Astrocyte (in vitro differentiated cells and primary cell): ENCODE measurements at regions not wholly inside any gene's neighbourhood (a gene's known extent, or its start where the extent isn't known, plus 50 kb on each side); places are given as distances from the start of the nearest gene placed in this dataset.

Source experiments
- DNase-seq: peaks from one replicate; pipeline ENCODE4 v3.0.0-alpha.2; 2010; ENCODE audit warnings: low read depth
- FAIRE-seq: peaks from 2 replicates; lab custom pipeline; 2011; peaks lifted over from hg19 to GRCh38; lab: Jason Lieb, UNC
- H2AFZ ChIP-seq: 2 replicates; pipeline ENCODE4 v1.6.0; 2012; ENCODE audit warnings: low read depth, low read length, inconsistent platforms
- H3K27ac ChIP-seq: 2 replicates; pipeline ENCODE4 v1.5.1; 2011; ENCODE audit warnings: low read depth, low read length, inconsistent platforms
- H3K27me3 ChIP-seq: 2 replicates; pipeline ENCODE4 v1.6.0; 2011; ENCODE audit warnings: low read length, inconsistent platforms; ENCODE audit not compliant: insufficient read depth
- H3K36me3 ChIP-seq: 2 replicates; pipeline ENCODE4 v1.5.1; 2011; ENCODE audit warnings: low read length, inconsistent platforms; ENCODE audit not compliant: insufficient read depth
- H3K4me1 ChIP-seq: 2 replicates; pipeline ENCODE4 v1.5.1; 2011; ENCODE audit warnings: low read length, inconsistent platforms; ENCODE audit not compliant: insufficient read depth
- H3K4me2 ChIP-seq: 2 replicates; pipeline ENCODE4 v1.6.0; 2012; ENCODE audit warnings: low read length, inconsistent platforms
- H3K4me3 ChIP-seq: 2 replicates; pipeline ENCODE4 v1.5.1; 2011; ENCODE audit warnings: low read depth, mild to moderate bottlenecking, low read length, inconsistent platforms; ENCODE audit not compliant: insufficient read depth
- H3K79me2 ChIP-seq: 2 replicates; pipeline ENCODE4 v1.6.0; 2012; ENCODE audit warnings: mild to moderate bottlenecking, low read length, inconsistent platforms; ENCODE audit not compliant: insufficient read depth
- H3K9ac ChIP-seq: 2 replicates; pipeline ENCODE4 v1.6.0; 2012; ENCODE audit warnings: mild to moderate bottlenecking, low read length, inconsistent platforms
- H3K9me3 ChIP-seq: 2 replicates; pipeline ENCODE4 v1.5.1; 2012; ENCODE audit warnings: low read depth, mild to moderate bottlenecking, low read length, inconsistent platforms; ENCODE audit not compliant: insufficient read depth
- H4K20me1 ChIP-seq: 2 replicates; pipeline ENCODE4 v1.6.0; 2012; ENCODE audit warnings: low read length, inconsistent platforms; ENCODE audit not compliant: insufficient read depth
- H3K27ac Mint-ChIP-seq: one replicate; pipeline ENCODE4 v1.8.0; 2021; ENCODE audit warnings: mild to moderate bottlenecking, mixed read lengths; ENCODE audit not compliant: unreplicated experiment
- H3K27me3 Mint-ChIP-seq: one replicate; pipeline ENCODE4 v1.8.0; 2021; ENCODE audit warnings: low read depth, mixed read lengths; ENCODE audit not compliant: unreplicated experiment
- H3K36me3 Mint-ChIP-seq: one replicate; pipeline ENCODE4 v1.8.0; 2021; ENCODE audit warnings: low read depth, mixed read lengths; ENCODE audit not compliant: unreplicated experiment
- H3K4me1 Mint-ChIP-seq: one replicate; pipeline ENCODE4 v1.8.0; 2021; ENCODE audit warnings: low read depth, mixed read lengths; ENCODE audit not compliant: unreplicated experiment
- H3K4me3 Mint-ChIP-seq: one replicate; pipeline ENCODE4 v1.8.0; 2021; ENCODE audit warnings: mild to moderate bottlenecking, moderate library complexity, mixed read lengths; ENCODE audit not compliant: unreplicated experiment
- H3K9me3 Mint-ChIP-seq: one replicate; pipeline ENCODE4 v1.8.0; 2021; ENCODE audit warnings: mild to moderate bottlenecking, mixed read lengths; ENCODE audit not compliant: unreplicated experiment
- CTCF ChIP-seq: IDR thresholded peaks from 2 replicates; pipeline ENCODE4 v1.5.1; 2011; ENCODE audit warnings: low read depth, mild to moderate bottlenecking, inconsistent platforms, low read length, moderate library complexity; ENCODE audit not compliant: insufficient read depth
- EZH2 ChIP-seq: IDR thresholded peaks from 2 replicates; pipeline ENCODE4 v1.6.1; 2012; ENCODE audit warnings: mild to moderate bottlenecking, low read length, inconsistent platforms; ENCODE audit not compliant: insufficient read depth

GRCh38 chr4:138604556-138604955 lies 362.4 kb upstream of the SLC7A11 start:
- Histone ChIP-seq H3K9me3 (no peaks in the 10 kb centered on the region), H3K4me2 (no peak overlapping the region), H3K36me3 (no peaks in the 10 kb centered on the region), H3K4me1 (no peaks in the 10 kb centered on the region), H4K20me1 (no peaks in the 10 kb centered on the region), H3K27me3 (no peaks in the 10 kb centered on the region), H3K79me2 (no peaks in the 10 kb centered on the region), H3K27ac (no peak overlapping the region), H2AFZ (no peak overlapping the region), H3K4me3 (no peak overlapping the region), H3K9ac (no peak overlapping the region)
- DNase-seq, result no peak
- H3K4me1 Mint-ChIP-seq, result no peaks in the 10 kb centered on the region
- H3K27me3 Mint-ChIP-seq, result peaks cover 2% of the 10 kb centered on the region
- no peak overlapping the region for H3K4me3 Mint-ChIP-seq
- peaks cover 6% of the 10 kb centered on the region for H3K9me3 Mint-ChIP-seq
- H3K36me3 Mint-ChIP-seq, result no peaks in the 10 kb centered on the region
- TF ChIP-seq EZH2, result no peak
- H3K27ac Mint-ChIP-seq, result no peak overlapping the region
- FAIRE-seq, result no peak

GRCh38 chr4:138602664-138603063 lies 360.5 kb upstream of the SLC7A11 start:
- no peaks in the 10 kb centered on the region for H3K9me3 ChIP-seq
- no peak overlapping the region for H3K4me3 Mint-ChIP-seq
- no peak overlapping the region for H3K27ac ChIP-seq
- no peaks in the 10 kb centered on the region for H3K79me2 ChIP-seq
- no peak overlapping the region for H3K4me2 ChIP-seq
- H3K4me1 Mint-ChIP-seq, result no peaks in the 10 kb centered on the region
- peaks cover 6% of the 10 kb centered on the region for H3K9me3 Mint-ChIP-seq
- no peak overlapping the region for H2AFZ ChIP-seq
- no peaks in the 10 kb centered on the region for H3K4me1 ChIP-seq
- H3K27ac Mint-ChIP-seq, result no peak overlapping the region
- peaks cover 1% of the 10 kb centered on the region for H3K27me3 Mint-ChIP-seq
- no peaks in the 10 kb centered on the region for H3K36me3 ChIP-seq
- no peak for FAIRE-seq
- H4K20me1 ChIP-seq, result no peaks in the 10 kb centered on the region
- no peak for TF ChIP-seq EZH2
- DNase-seq, result peak; percentile 96
- no peaks in the 10 kb centered on the region for H3K36me3 Mint-ChIP-seq
- H3K9ac ChIP-seq, result no peak overlapping the region
- H3K4me3 ChIP-seq, result no peak overlapping the region
- H3K27me3 ChIP-seq, result no peaks in the 10 kb centered on the region

GRCh38 chr4:138599965-138600364 lies 357.8 kb upstream of the SLC7A11 start:
- no peaks in the 10 kb centered on the region for H3K9me3 ChIP-seq
- no peak for FAIRE-seq
- no peaks in the 10 kb centered on the region for H3K36me3 ChIP-seq
- no peak overlapping the region for H3K4me2 ChIP-seq
- no peak overlapping the region for H3K9ac ChIP-seq
- no peak overlapping the region for H3K27ac Mint-ChIP-seq
- H3K9me3 Mint-ChIP-seq, result peaks cover 6% of the 10 kb centered on the region
- TF ChIP-seq EZH2 (no peak), CTCF (no peak)
- H3K36me3 Mint-ChIP-seq, result no peaks in the 10 kb centered on the region
- H3K27me3 Mint-ChIP-seq, result no peaks in the 10 kb centered on the region
- DNase-seq, result no peak
- no peak overlapping the region for H3K27ac ChIP-seq
- no peak overlapping the region for H3K4me3 ChIP-seq
- H3K4me1 Mint-ChIP-seq, result no peaks in the 10 kb centered on the region
- H3K4me1 ChIP-seq, result no peaks in the 10 kb centered on the region
- H3K27me3 ChIP-seq, result no peaks in the 10 kb centered on the region
- no peak overlapping the region for H2AFZ ChIP-seq
- H4K20me1 ChIP-seq, result no peaks in the 10 kb centered on the region
- H3K4me3 Mint-ChIP-seq, result no peak overlapping the region
- H3K79me2 ChIP-seq, result no peaks in the 10 kb centered on the region
